Testis (tissue), 2 donors: ENCODE measurements at regions not wholly inside any gene's neighbourhood (a gene's known extent, or its start where the extent isn't known, plus 50 kb on each side); places are given as distances from the start of the nearest gene placed in this dataset.

Experiments used
- DNase-seq: peaks from one replicate; pipeline ENCODE4 v3.0.0-alpha.2; 2019
- H3K27ac ChIP-seq, 2 donors: fragments of 200-600 bp; sonication (generic); one replicate each; pipeline ENCODE4 v1.5.1; 2019
- H3K27me3 ChIP-seq: fragments of 200-600 bp; sonication (generic); one replicate; pipeline ENCODE4 v1.5.1; 2019
- H3K36me3 ChIP-seq: fragments of 200-600 bp; sonication (generic); one replicate; pipeline ENCODE4 v1.5.1; 2017; ENCODE audit warnings: low read depth; ENCODE audit errors: missing control alignments
- H3K4me1 ChIP-seq: fragments of 200-600 bp; sonication (generic); one replicate; pipeline ENCODE4 v1.5.1; 2019
- H3K4me3 ChIP-seq, 2 donors: fragments of 200-600 bp; sonication (generic); one replicate each; pipeline ENCODE4 v1.5.1; 2017 to 2019
- H3K9me3 ChIP-seq: fragments of 200-600 bp; sonication (generic); one replicate; pipeline ENCODE4 v1.5.1; 2017
- CTCF ChIP-seq, 3 experiments: fragments of 450-650 bp in 2 of 3; fragments of 200-600 bp in 1 of 3; sonication (generic) in 1 of 3; IDR thresholded peaks; one replicate each; pipeline ENCODE4 v1.5.1; 2016 to 2019; ENCODE audit warnings: antibody characterized with exemption in 3 of 3, mild to moderate bottlenecking in 2 of 3, moderate library complexity in 1 of 3
- POLR2A ChIP-seq: fragments of 450-650 bp; IDR thresholded peaks from one replicate; pipeline ENCODE4 v1.6.1; 2017; ENCODE audit warnings: antibody characterized with exemption, mild to moderate bottlenecking, moderate library complexity
- WGBS, 2 donors: methylation state at CpG; one replicate each; pipeline ENCODE4 v1.1.5; 2018; 5-methylcytosine and 5-hydroxymethylcytosine counted together
- intact Hi-C: fragments of 100-400 bp; cut with DNase I; formaldehyde crosslinking; loops from one replicate; pipeline ENCODE4 v1.15.1; 2023; ENCODE audit warnings: low total_unique reads

DNA sequence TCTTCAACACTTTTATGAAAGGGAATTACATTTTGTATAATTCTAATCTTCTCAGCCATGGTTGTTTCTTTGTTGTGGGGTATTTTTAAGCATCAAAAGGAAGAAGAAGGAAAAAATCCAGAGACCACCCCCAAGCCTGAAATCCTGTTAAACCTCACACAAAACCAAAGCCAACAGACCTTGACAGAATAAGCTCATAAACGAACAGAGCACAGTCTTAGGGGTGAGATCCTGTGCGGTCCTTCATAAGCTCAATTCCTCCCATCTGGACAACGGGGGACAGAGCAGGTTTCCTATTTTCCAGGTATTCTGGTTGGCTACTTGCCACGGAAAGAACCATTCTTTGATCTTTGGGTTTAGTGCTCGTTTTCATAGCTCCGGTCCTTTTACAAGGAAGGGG is 151.3 kb upstream of the SULF2 start:
- intact Hi-C loops, result no loop called here
- 77 to 78% methylated on average over 6 of the region's 6 CpGs for WGBS, 2 donors
- H3K4me3 ChIP-seq, result no peak overlapping the region
- no peak for TF ChIP-seq CTCF (IDR thresholded peaks at IDR 0.05)
- TF ChIP-seq POLR2A, result no peak
- no peaks in the 10 kb centered on the region for H3K27me3 ChIP-seq
- no peaks in the 10 kb centered on the region for H3K4me1 ChIP-seq
- H3K27ac ChIP-seq, result no peak overlapping the region
- H3K9me3 ChIP-seq, result no peaks in the 10 kb centered on the region
- H3K36me3 ChIP-seq, result no peaks in the 10 kb centered on the region
- DNase-seq, result no peak

GRCh38 chr20:47934761-47935160 is 149.5 kb upstream of the SULF2 start:
- no peak overlapping the region for H3K4me3 ChIP-seq
- intact Hi-C loops, result no loop called here
- H3K4me1 ChIP-seq, result no peaks in the 10 kb centered on the region
- no peaks in the 10 kb centered on the region for H3K9me3 ChIP-seq
- H3K27ac ChIP-seq, result no peak overlapping the region
- TF ChIP-seq CTCF (IDR thresholded peaks at IDR 0.05) (no peak), POLR2A (no peak)
- H3K27me3 ChIP-seq, result no peaks in the 10 kb centered on the region
- 87 to 94% methylated on average over 5 of the region's 5 CpGs for WGBS, 2 donors
- H3K36me3 ChIP-seq, result no peaks in the 10 kb centered on the region
- no peak for DNase-seq

GRCh38 chr20:47931443-47931842 is 146.2 kb upstream of the SULF2 start:
- H3K4me1 ChIP-seq, result no peaks in the 10 kb centered on the region
- no peak overlapping the region for H3K27ac ChIP-seq
- WGBS, 2 donors, result 85 to 95% methylated on average over 7 of the region's 7 CpGs
- no peak for TF ChIP-seq POLR2A
- no peak for TF ChIP-seq CTCF (IDR thresholded peaks at IDR 0.05)
- DNase-seq, result no peak
- intact Hi-C loops, result no loop called here
- H3K36me3 ChIP-seq, result no peaks in the 10 kb centered on the region
- H3K27me3 ChIP-seq, result no peaks in the 10 kb centered on the region
- H3K4me3 ChIP-seq, result no peak overlapping the region
- no peaks in the 10 kb centered on the region for H3K9me3 ChIP-seq

GRCh38 chr20:47931002-47931401 is 145.7 kb upstream of the SULF2 start:
- H3K27me3 ChIP-seq, result no peaks in the 10 kb centered on the region
- no peaks in the 10 kb centered on the region for H3K9me3 ChIP-seq
- DNase-seq, result no peak
- no peak for TF ChIP-seq CTCF (IDR thresholded peaks at IDR 0.05)
- no peak for TF ChIP-seq POLR2A
- 95 to 96% methylated on average over 2 of the region's 2 CpGs for WGBS, 2 donors
- no peaks in the 10 kb centered on the region for H3K36me3 ChIP-seq
- H3K4me1 ChIP-seq, result no peaks in the 10 kb centered on the region
- intact Hi-C loops, result no loop called here
- no peak overlapping the region for H3K4me3 ChIP-seq
- H3K27ac ChIP-seq, result no peak overlapping the region

- Histone ChIP-seq H3K4me3 (no peak overlapping the region), H3K4me1 (no peaks in the 10 kb centered on the region), H3K9me3 (no peaks in the 10 kb centered on the region), H3K36me3 (no peaks in the 10 kb centered on the region), H3K27me3 (no peaks in the 10 kb centered on the region), H3K27ac (no peak overlapping the region)
- no peak for DNase-seq
- 87 to 88% methylated on average over 6 of the region's 6 CpGs for WGBS, 2 donors
- intact Hi-C loops, result no loop called here
- no peak for TF ChIP-seq POLR2A
- TF ChIP-seq CTCF (IDR thresholded peaks at IDR 0.05), result no peak
These were observed 144.3 kb upstream of the SULF2 start for GRCh38 chr20:47929368-47930115.
